SK-N-SH (cell line): ENCODE measurements at regions not wholly inside any gene's neighbourhood (a gene's known extent, or its start where the extent isn't known, plus 50 kb on each side); places are given as distances from the start of the nearest gene placed in this dataset.

Experiments
- CTCF ChIA-PET: fragments of 300-600, 350-600 bp; formaldehyde crosslinking; extraction: SDS; loops from one replicate; lab custom pipeline; 2021; lab: Yijun Ruan, JAX
- POLR2A ChIA-PET: fragments of 350-600 bp; sonication (Branson Sonifier 250); formaldehyde crosslinking; extraction: SDS; loops from one replicate; lab custom pipeline; 2020; ENCODE audit warnings: antibody characterized with exemption, inconsistent platforms; lab: Yijun Ruan, JAX
- DNase-seq: peaks from one replicate; pipeline ENCODE4 v3.0.0; 2012
- H2AFZ ChIP-seq: fragments of 200-600 bp; sonication (generic); 2 replicates; pipeline ENCODE4 v1.8.1; 2016; ENCODE audit warnings: antibody characterized with exemption, mild to moderate bottlenecking, low read depth
- H3F3A ChIP-seq: fragments of 200-600 bp; sonication (generic); replicated peaks from 2 replicates; pipeline ENCODE3; 2016; ENCODE audit warnings: antibody characterized with exemption, mild to moderate bottlenecking; ENCODE audit not compliant: insufficient read depth
- H3K27ac ChIP-seq, 2 experiments: fragments of 200-500 bp in 1 of 2; fragments of 200-600 bp in 1 of 2; sonication (Bioruptor generic) in 1 of 2; sonication (generic), shearing (Covaris generic) in 1 of 2; 2 replicates each; pipeline versions ENCODE4 v1.5.1 to v1.6.1; 2014 to 2016; ENCODE audit warnings: low read depth in 2 of 2, inconsistent platforms in 1 of 2, low read length in 1 of 2, mild to moderate bottlenecking in 1 of 2, mixed read lengths in 1 of 2
- H3K27me3 ChIP-seq: fragments of 200-600 bp; sonication (generic), shearing (Covaris generic); 2 replicates; pipeline ENCODE4 v1.6.1; 2016; ENCODE audit warnings: mixed run types; ENCODE audit not compliant: insufficient read depth
- H3K36me3 ChIP-seq, 2 experiments: fragments of 200-500 bp in 1 of 2; fragments of 200-600 bp in 1 of 2; sonication (Bioruptor generic) in 1 of 2; sonication (generic) in 1 of 2; replicated peaks in 1 of 2; 2 replicates each; pipeline versions ENCODE3 to v1.5.1; 2014 to 2016; ENCODE audit warnings: low read length in 1 of 2, mild to moderate bottlenecking in 1 of 2; ENCODE audit not compliant: insufficient read depth in 2 of 2, control insufficient read depth in 1 of 2
- H3K4me1 ChIP-seq, 2 experiments: fragments of 200-500 bp in 1 of 2; fragments of 200-600 bp in 1 of 2; sonication (Bioruptor generic) in 1 of 2; sonication (generic), shearing (Covaris generic) in 1 of 2; 2 replicates each; pipeline versions ENCODE4 v1.5.1 to v1.6.1; 2014 to 2016; ENCODE audit warnings: low read depth in 1 of 2, low read length in 1 of 2, mixed run types in 1 of 2; ENCODE audit not compliant: insufficient read depth in 2 of 2, control insufficient read depth in 1 of 2
- H3K4me2 ChIP-seq: fragments of 200-600 bp; sonication (generic), shearing (Covaris generic); 2 replicates; pipeline ENCODE4 v1.6.1; 2017; ENCODE audit warnings: mixed run types
- H3K4me3 ChIP-seq, 2 experiments: fragments of 200-500 bp in 1 of 2; fragments of 200-600 bp in 1 of 2; sonication (Bioruptor generic) in 1 of 2; sonication (generic), shearing (Covaris generic) in 1 of 2; 2 replicates each; pipeline versions ENCODE4 v1.5.1 to v1.8.1; 2014 to 2016; ENCODE audit warnings: low read depth in 2 of 2, inconsistent platforms in 1 of 2, low read length in 1 of 2, mild to moderate bottlenecking in 1 of 2, mixed read lengths in 1 of 2, moderate library complexity in 1 of 2
- H3K79me2 ChIP-seq: fragments of 200-600 bp; sonication (generic); 2 replicates; pipeline ENCODE4 v1.8.1; 2017; ENCODE audit warnings: mild to moderate bottlenecking; ENCODE audit not compliant: insufficient read depth
- H3K9ac ChIP-seq: fragments of 200-600 bp; sonication (generic); 2 replicates; pipeline ENCODE4 v1.6.1; 2017; ENCODE audit warnings: mixed run types
- H3K9me2 ChIP-seq: fragments of 200-600 bp; sonication (generic); 2 replicates; pipeline ENCODE4 v1.6.1; 2017; ENCODE audit warnings: mixed run types
- H3K9me3 ChIP-seq: fragments of 200-600 bp; sonication (generic); 2 replicates; pipeline ENCODE4 v1.6.1; 2017; ENCODE audit warnings: mixed run types, mild to moderate bottlenecking, moderate library complexity
- H4K20me1 ChIP-seq: fragments of 200-600 bp; sonication (generic); 2 replicates; pipeline ENCODE4 v1.6.1; 2017; ENCODE audit warnings: mild to moderate bottlenecking, mixed run types; ENCODE audit not compliant: insufficient read depth
- ELF1 ChIP-seq: IDR thresholded peaks from 2 replicates; pipeline ENCODE4 v1.4.0; 2012
- EP300 ChIP-seq, 2 experiments: IDR thresholded peaks; 2 replicates each; pipeline versions ENCODE4 v1.4.0 to v1.6.1; 2012; ENCODE audit warnings: borderline replicate concordance in 1 of 2, low read depth in 1 of 2, low read length in 1 of 2
- EZH2phosphoT487 ChIP-seq: fragments of 200-600 bp; sonication (generic); IDR thresholded peaks from 2 replicates; pipeline ENCODE4 v1.6.1; 2017; ENCODE audit warnings: low read depth, mixed run types, mild to moderate bottlenecking, antibody characterized with exemption, moderate library complexity, borderline replicate concordance
- FOSL2 ChIP-seq: IDR thresholded peaks from 2 replicates; pipeline ENCODE4 v1.4.0; 2012; ENCODE audit warnings: low read depth, mild to moderate bottlenecking, moderate library complexity, borderline replicate concordance
- FOXJ3 ChIP-seq: sonication (generic); formaldehyde crosslinking; IDR thresholded peaks from 2 replicates; pipeline ENCODE4 v1.5.1; 2020; ENCODE audit warnings: mild to moderate bottlenecking, missing genetic modification reagents
- JUND ChIP-seq: IDR thresholded peaks from 2 replicates; pipeline ENCODE4 v1.4.0; 2012
- RAD21 ChIP-seq: IDR thresholded peaks from 2 replicates; pipeline ENCODE4 v1.6.1; 2012; ENCODE audit warnings: mild to moderate bottlenecking, low read length
- RFX5 ChIP-seq: IDR thresholded peaks from 2 replicates; pipeline ENCODE4 v1.6.1; 2012; ENCODE audit warnings: mild to moderate bottlenecking, improper control_type of control experiment, low read length
- TAF1 ChIP-seq: IDR thresholded peaks from 2 replicates; pipeline ENCODE4 v1.6.1; 2012; ENCODE audit warnings: low read depth, mild to moderate bottlenecking, low read length, moderate library complexity, borderline replicate concordance
- TEAD4 ChIP-seq: IDR thresholded peaks from 2 replicates; pipeline ENCODE4 v1.4.0; 2012; ENCODE audit warnings: mild to moderate bottlenecking, borderline replicate concordance; ENCODE audit not compliant: insufficient read depth
- YY1 ChIP-seq: IDR thresholded peaks from 2 replicates; pipeline ENCODE4 v1.4.0; 2012; ENCODE audit warnings: low read depth, mild to moderate bottlenecking
- WGBS: methylation state at CpG from one replicate; pipeline ENCODE4 v1.1.6; 2017; ENCODE audit warnings: low lambda C conversion rate; 5-methylcytosine and 5-hydroxymethylcytosine counted together
- TF ChIP-seq, protein P1 (sequence below): fragments of 150-350 bp; IDR thresholded peaks from 2 replicates; pipeline ENCODE4 v1.6.1; 2017; ENCODE audit warnings: antibody characterized with exemption, low read length, low read depth, borderline replicate concordance
- TF ChIP-seq, protein P2 (sequence below): IDR thresholded peaks from 2 replicates; pipeline ENCODE4; 2012
- TF ChIP-seq, protein P3 (sequence below): IDR thresholded peaks from 2 replicates; pipeline ENCODE4 v1.6.1; 2012; ENCODE audit warnings: mild to moderate bottlenecking, low read depth, low read length, moderate library complexity
- TF ChIP-seq, protein P4 (sequence below): fragments of 200-600 bp; sonication (generic); IDR thresholded peaks from 2 replicates; pipeline ENCODE4 v1.6.1; 2017; ENCODE audit warnings: antibody characterized with exemption, mild to moderate bottlenecking, moderate library complexity
- TF ChIP-seq, protein P5 (sequence below): IDR thresholded peaks from 2 replicates; pipeline ENCODE4 v1.4.0; 2012; ENCODE audit warnings: low read depth, borderline replicate concordance

DNA sequence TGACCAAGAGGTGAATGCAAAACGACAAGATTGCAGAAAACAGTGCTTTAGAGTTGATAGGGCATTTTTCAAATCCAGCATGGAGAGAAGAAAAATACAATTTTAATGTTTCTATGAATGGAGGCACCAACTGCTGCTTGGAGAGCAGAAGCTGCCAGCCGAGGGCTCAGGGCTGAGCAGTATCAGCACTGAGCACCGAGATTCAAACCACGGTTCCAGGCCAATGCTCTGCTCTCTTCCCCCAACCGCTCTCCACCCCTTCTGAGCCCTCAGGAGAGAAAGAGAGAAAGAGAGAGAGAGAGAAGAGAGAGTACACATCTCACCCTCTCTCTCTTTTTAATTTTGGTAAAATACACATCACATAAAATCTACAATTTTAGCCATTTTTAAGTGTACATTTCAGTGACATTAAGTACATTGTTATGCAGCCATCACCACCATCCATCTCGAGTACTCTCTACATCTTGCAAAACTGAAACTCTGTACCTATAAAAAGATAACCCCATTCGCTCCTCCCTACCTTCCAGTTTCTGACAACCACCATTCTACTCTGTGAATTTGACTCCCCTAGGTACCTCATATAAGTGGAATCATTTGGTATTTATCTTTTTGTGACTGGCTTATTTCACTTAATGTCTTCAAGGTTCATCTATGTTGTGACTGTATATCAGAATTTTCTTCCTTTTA, 333.3 kb downstream of the MIAT start:
- Histone ChIP-seq H3K4me1 (peaks cover 0 to 14% of the 10 kb centered on the region in 2 experiments; a peak in 1 of 4 replicates), H3F3A (no peaks in the 10 kb centered on the region), H3K9me2 (no peaks in the 10 kb centered on the region), H3K27ac (no peak overlapping the region), H3K4me2 (no peak overlapping the region), H3K36me3 (no peaks in the 10 kb centered on the region), H3K9me3 (no peaks in the 10 kb centered on the region), H3K9ac (no peak overlapping the region), H3K4me3 (no peak overlapping the region), H2AFZ (no peak overlapping the region), H4K20me1 (no peaks in the 10 kb centered on the region), H3K79me2 (no peaks in the 10 kb centered on the region), H3K27me3 (no peaks in the 10 kb centered on the region)
- WGBS = 31% methylated on average over 7 of the region's 7 CpGs
- ChIA-PET CTCF (interaction anchor here (1.2 kb wide), 1 partner anchor 33 kb away, joined by 3 read pairs; no protein-coding TSS in a partner anchor), POLR2A (no interaction called here)
- no peak for TF ChIP-seq FOXJ3 (CRISPR knock-in tag)
- TF ChIP-seq TEAD4 = no peak
- TF ChIP-seq, protein P1, sequence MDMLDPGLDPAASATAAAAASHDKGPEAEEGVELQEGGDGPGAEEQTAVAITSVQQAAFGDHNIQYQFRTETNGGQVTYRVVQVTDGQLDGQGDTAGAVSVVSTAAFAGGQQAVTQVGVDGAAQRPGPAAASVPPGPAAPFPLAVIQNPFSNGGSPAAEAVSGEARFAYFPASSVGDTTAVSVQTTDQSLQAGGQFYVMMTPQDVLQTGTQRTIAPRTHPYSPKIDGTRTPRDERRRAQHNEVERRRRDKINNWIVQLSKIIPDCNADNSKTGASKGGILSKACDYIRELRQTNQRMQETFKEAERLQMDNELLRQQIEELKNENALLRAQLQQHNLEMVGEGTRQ = no peak
- TF ChIP-seq EP300 (IDR thresholded peaks at IDR 0.05; ENCODE audit: borderline replicate concordance in 1 of 2, low read depth in 1 of 2, low read length in 1 of 2) = no peak
- no peak for TF ChIP-seq ELF1
- TF ChIP-seq, protein P2, sequence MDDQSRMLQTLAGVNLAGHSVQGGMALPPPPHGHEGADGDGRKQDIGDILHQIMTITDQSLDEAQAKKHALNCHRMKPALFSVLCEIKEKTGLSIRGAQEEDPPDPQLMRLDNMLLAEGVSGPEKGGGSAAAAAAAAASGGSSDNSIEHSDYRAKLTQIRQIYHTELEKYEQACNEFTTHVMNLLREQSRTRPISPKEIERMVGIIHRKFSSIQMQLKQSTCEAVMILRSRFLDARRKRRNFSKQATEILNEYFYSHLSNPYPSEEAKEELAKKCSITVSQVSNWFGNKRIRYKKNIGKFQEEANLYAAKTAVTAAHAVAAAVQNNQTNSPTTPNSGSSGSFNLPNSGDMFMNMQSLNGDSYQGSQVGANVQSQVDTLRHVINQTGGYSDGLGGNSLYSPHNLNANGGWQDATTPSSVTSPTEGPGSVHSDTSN = no peak
- no peak for TF ChIP-seq TAF1
- TF ChIP-seq EZH2phosphoT487 = no peak
- no peak for TF ChIP-seq JUND
- no peak for TF ChIP-seq YY1
- no peak for TF ChIP-seq RFX5
- no peak for TF ChIP-seq FOSL2
- TF ChIP-seq, protein P3, sequence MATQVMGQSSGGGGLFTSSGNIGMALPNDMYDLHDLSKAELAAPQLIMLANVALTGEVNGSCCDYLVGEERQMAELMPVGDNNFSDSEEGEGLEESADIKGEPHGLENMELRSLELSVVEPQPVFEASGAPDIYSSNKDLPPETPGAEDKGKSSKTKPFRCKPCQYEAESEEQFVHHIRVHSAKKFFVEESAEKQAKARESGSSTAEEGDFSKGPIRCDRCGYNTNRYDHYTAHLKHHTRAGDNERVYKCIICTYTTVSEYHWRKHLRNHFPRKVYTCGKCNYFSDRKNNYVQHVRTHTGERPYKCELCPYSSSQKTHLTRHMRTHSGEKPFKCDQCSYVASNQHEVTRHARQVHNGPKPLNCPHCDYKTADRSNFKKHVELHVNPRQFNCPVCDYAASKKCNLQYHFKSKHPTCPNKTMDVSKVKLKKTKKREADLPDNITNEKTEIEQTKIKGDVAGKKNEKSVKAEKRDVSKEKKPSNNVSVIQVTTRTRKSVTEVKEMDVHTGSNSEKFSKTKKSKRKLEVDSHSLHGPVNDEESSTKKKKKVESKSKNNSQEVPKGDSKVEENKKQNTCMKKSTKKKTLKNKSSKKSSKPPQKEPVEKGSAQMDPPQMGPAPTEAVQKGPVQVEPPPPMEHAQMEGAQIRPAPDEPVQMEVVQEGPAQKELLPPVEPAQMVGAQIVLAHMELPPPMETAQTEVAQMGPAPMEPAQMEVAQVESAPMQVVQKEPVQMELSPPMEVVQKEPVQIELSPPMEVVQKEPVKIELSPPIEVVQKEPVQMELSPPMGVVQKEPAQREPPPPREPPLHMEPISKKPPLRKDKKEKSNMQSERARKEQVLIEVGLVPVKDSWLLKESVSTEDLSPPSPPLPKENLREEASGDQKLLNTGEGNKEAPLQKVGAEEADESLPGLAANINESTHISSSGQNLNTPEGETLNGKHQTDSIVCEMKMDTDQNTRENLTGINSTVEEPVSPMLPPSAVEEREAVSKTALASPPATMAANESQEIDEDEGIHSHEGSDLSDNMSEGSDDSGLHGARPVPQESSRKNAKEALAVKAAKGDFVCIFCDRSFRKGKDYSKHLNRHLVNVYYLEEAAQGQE = no peak
- TF ChIP-seq, protein P4, sequence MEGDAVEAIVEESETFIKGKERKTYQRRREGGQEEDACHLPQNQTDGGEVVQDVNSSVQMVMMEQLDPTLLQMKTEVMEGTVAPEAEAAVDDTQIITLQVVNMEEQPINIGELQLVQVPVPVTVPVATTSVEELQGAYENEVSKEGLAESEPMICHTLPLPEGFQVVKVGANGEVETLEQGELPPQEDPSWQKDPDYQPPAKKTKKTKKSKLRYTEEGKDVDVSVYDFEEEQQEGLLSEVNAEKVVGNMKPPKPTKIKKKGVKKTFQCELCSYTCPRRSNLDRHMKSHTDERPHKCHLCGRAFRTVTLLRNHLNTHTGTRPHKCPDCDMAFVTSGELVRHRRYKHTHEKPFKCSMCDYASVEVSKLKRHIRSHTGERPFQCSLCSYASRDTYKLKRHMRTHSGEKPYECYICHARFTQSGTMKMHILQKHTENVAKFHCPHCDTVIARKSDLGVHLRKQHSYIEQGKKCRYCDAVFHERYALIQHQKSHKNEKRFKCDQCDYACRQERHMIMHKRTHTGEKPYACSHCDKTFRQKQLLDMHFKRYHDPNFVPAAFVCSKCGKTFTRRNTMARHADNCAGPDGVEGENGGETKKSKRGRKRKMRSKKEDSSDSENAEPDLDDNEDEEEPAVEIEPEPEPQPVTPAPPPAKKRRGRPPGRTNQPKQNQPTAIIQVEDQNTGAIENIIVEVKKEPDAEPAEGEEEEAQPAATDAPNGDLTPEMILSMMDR = no peak
- TF ChIP-seq, protein P5, sequence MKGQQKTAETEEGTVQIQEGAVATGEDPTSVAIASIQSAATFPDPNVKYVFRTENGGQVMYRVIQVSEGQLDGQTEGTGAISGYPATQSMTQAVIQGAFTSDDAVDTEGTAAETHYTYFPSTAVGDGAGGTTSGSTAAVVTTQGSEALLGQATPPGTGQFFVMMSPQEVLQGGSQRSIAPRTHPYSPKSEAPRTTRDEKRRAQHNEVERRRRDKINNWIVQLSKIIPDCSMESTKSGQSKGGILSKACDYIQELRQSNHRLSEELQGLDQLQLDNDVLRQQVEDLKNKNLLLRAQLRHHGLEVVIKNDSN = no peak
- TF ChIP-seq RAD21 = no peak
- no peak for DNase-seq
